ENCODE measurements at regions not wholly inside any gene's neighbourhood (a gene's known extent, or its start where the extent isn't known, plus 50 kb on each side); places are given as distances from the start of the nearest gene placed in this dataset.

- dilution Hi-C loops (cut with MboI; ENCODE audit: extremely low pct_ligation_motif_present, low sequenced_read_pairs): loop anchor here (25.0 kb wide), 1 partner anchor 91 kb away; no protein-coding TSS in a partner anchor
- Histone ChIP-seq H3K4me2 (ENCODE audit: control insufficient read depth, extremely low read depth, insufficient read depth, low read depth, low read length) (no peak overlapping the region), H3K9ac (ENCODE audit: control insufficient read depth, extremely low read depth, insufficient read depth, low read length) (no peak overlapping the region), H3K9me1 (ENCODE audit: control insufficient read depth, extremely low read depth, insufficient read depth, low read length) (no peaks in the 10 kb centered on the region), H2AFZ (ENCODE audit: control insufficient read depth, low read length) (no peak overlapping the region), H3K36me3 (ENCODE audit: control insufficient read depth in 2 of 2, extremely low read depth in 1 of 2, insufficient read depth in 2 of 2, low read length in 2 of 2) (no peaks in the 10 kb centered on the region), H3K27ac (ENCODE audit: control insufficient read depth, insufficient read depth, low read length) (no peak overlapping the region), H3K27me3 (ENCODE audit: control insufficient read depth, extremely low read depth, insufficient read depth, low read length) (peaks cover 7% of the 10 kb centered on the region), H3K9me3 (ENCODE audit: control insufficient read depth, low read depth, low read length) (no peaks in the 10 kb centered on the region), H3K4me3 (ENCODE audit: control insufficient read depth in 2 of 3, extremely low read depth in 1 of 3, insufficient read depth in 2 of 3, low read depth in 1 of 3, low read length in 3 of 3) (no peak overlapping the region), H3K4me1 (ENCODE audit: control insufficient read depth, extremely low read depth, insufficient read depth, low read length) (peaks cover 4% of the 10 kb centered on the region), H4K20me1 (ENCODE audit: control insufficient read depth, extremely low read depth, insufficient read depth, low read length) (no peaks in the 10 kb centered on the region), H3K79me2 (ENCODE audit: control insufficient read depth, insufficient read depth, low read length) (no peaks in the 10 kb centered on the region)
- TF ChIP-seq EZH2 (IDR thresholded peaks at IDR 0.05; ENCODE audit: low read length) (no peak), CTCF (optimal IDR thresholded peaks at IDR 0.05 in 1 of 3, IDR thresholded peaks at IDR 0.05 in 1 of 3, conservative IDR thresholded peaks at IDR 0.05 in 1 of 3; ENCODE audit: extremely low read depth in 1 of 3, insufficient read depth in 2 of 3, low read length in 3 of 3) (no peak)
- no peak for DNase-seq (ENCODE audit: low read depth, low spot score)
- no peak for FAIRE-seq
These were observed 77.9 kb downstream of the CTSL start for GRCh38 chr9:87803623-87804345.

GRCh38 chr9:87805259-87805658, 77.4 kb upstream of the SPATA31E1 start:
- no peak for FAIRE-seq
- H3K27ac ChIP-seq (ENCODE audit: control insufficient read depth, insufficient read depth, low read length): no peak overlapping the region
- no peak overlapping the region for H3K4me3 ChIP-seq (ENCODE audit: control insufficient read depth in 2 of 3, extremely low read depth in 1 of 3, insufficient read depth in 2 of 3, low read depth in 1 of 3, low read length in 3 of 3)
- no peaks in the 10 kb centered on the region for H3K9me1 ChIP-seq (ENCODE audit: control insufficient read depth, extremely low read depth, insufficient read depth, low read length)
- H4K20me1 ChIP-seq (ENCODE audit: control insufficient read depth, extremely low read depth, insufficient read depth, low read length): no peaks in the 10 kb centered on the region
- H3K9ac ChIP-seq (ENCODE audit: control insufficient read depth, extremely low read depth, insufficient read depth, low read length): no peak overlapping the region
- H3K9me3 ChIP-seq (ENCODE audit: control insufficient read depth, low read depth, low read length): no peaks in the 10 kb centered on the region
- no peak for DNase-seq (ENCODE audit: low read depth, low spot score)
- H3K4me2 ChIP-seq (ENCODE audit: control insufficient read depth, extremely low read depth, insufficient read depth, low read depth, low read length): no peak overlapping the region
- dilution Hi-C loops (cut with MboI; ENCODE audit: extremely low pct_ligation_motif_present, low sequenced_read_pairs): loop anchor here (25.0 kb wide), 1 partner anchor 93 kb away; no protein-coding TSS in a partner anchor
- peaks cover 4% of the 10 kb centered on the region for H3K4me1 ChIP-seq (ENCODE audit: control insufficient read depth, extremely low read depth, insufficient read depth, low read length)
- H3K79me2 ChIP-seq (ENCODE audit: control insufficient read depth, insufficient read depth, low read length): no peaks in the 10 kb centered on the region
- H3K27me3 ChIP-seq (ENCODE audit: control insufficient read depth, extremely low read depth, insufficient read depth, low read length): peaks cover 7% of the 10 kb centered on the region
- H2AFZ ChIP-seq (ENCODE audit: control insufficient read depth, low read length): no peak overlapping the region
- no peak for TF ChIP-seq CTCF (optimal IDR thresholded peaks at IDR 0.05 in 1 of 3, IDR thresholded peaks at IDR 0.05 in 1 of 3, conservative IDR thresholded peaks at IDR 0.05 in 1 of 3; ENCODE audit: extremely low read depth in 1 of 3, insufficient read depth in 2 of 3, low read length in 3 of 3)
- H3K36me3 ChIP-seq (ENCODE audit: control insufficient read depth in 2 of 2, extremely low read depth in 1 of 2, insufficient read depth in 2 of 2, low read length in 2 of 2): no peaks in the 10 kb centered on the region
